ENCODE measurements at regions not wholly inside any gene's neighbourhood (a gene's known extent, or its start where the extent isn't known, plus 50 kb on each side); places are given as distances from the start of the nearest gene placed in this dataset.

DNA sequence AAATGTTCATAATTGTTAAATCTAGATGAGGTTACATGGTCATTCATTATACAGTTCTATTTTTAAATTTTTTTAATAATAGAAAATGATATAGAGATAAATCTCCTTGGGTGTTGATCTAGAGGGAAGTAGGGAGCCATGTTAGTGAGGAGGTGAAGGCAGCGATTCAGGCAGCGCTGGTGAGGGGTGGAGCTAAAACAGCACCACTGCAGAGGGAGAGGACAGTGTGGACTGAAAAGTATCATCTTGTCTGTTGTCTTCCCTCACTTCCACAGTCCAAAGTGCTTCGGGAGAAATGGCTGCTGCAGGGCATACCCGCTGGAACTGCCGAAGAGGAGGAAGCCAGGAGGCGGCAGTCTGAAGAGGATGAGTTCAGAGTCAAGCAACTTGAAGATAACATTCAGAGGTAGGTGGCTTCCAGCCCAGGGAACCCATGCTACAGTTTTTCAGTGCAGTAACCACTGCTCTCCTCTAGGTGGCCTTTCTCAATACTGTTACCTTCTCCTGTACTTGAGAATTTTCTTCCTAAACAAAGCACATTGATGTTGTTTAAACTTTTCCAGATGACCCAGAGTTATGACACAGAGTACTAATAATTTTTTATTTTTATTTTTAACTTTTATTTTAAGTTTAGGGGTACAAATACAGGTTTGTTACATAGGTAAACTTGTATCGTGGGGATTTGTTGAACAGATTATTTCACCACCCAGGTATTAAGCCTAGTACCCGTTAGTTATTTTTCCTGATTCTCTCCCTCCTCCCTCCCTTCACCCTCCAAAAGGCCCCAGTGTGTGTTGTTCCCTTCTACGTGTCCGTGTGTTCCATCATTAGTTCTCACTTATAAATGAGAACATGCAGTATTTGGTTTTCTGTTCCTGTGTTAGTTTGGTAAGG is 100.5 kb downstream of the PALM2AKAP2 start (continued):
- TF ChIP-seq MXI1 (IDR thresholded peaks at IDR 0.05; ENCODE audit: borderline replicate concordance, low read depth, low read length) (no peak), RCOR1 (IDR thresholded peaks at IDR 0.05; ENCODE audit: insufficient replicate concordance, low read length) (no peak)

DNA sequence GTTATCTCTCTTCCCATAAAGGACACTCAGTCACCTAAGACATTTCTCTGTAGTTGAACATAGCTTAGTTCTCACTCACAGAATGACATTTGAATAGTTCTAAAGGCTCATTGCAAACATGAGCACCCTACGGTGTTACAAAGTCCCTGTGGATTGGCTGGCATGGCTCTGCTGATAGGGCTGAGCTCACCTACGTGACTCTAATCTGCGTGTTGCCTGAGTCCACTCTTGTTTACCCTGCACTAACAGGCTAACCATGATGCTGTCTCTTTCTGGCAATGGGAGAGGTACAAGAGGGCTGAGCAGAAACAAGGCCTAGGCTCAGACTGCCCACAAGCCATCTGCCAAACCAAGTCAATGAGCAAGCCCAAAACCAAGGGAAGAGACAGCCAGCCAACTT is 103.6 kb downstream of the PALM2AKAP2 start:
- DNase-seq, result no peak
- H3K9ac ChIP-seq (ENCODE audit: low read depth, low read length), result no peak overlapping the region
- H3K27ac ChIP-seq (ENCODE audit: insufficient read depth, low read length), result no peak overlapping the region
- no peak overlapping the region for H3K4me2 ChIP-seq (ENCODE audit: low read depth, low read length)
- TF ChIP-seq, protein P1, sequence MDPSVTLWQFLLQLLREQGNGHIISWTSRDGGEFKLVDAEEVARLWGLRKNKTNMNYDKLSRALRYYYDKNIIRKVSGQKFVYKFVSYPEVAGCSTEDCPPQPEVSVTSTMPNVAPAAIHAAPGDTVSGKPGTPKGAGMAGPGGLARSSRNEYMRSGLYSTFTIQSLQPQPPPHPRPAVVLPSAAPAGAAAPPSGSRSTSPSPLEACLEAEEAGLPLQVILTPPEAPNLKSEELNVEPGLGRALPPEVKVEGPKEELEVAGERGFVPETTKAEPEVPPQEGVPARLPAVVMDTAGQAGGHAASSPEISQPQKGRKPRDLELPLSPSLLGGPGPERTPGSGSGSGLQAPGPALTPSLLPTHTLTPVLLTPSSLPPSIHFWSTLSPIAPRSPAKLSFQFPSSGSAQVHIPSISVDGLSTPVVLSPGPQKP (IDR thresholded peaks at IDR 0.05; ENCODE audit: borderline replicate concordance, low read depth, low read length), result no peak
- TF ChIP-seq MXI1 (IDR thresholded peaks at IDR 0.05; ENCODE audit: borderline replicate concordance, low read depth, low read length) (no peak), CTCF (conservative IDR thresholded peaks at IDR 0.05; ENCODE audit: low read depth, low read length) (no peak), MAZ (IDR thresholded peaks at IDR 0.05; ENCODE audit: borderline replicate concordance, low read depth, low read length) (no peak), POLR2A (IDR thresholded peaks at IDR 0.05; ENCODE audit: low read depth, low read length) (no peak), CEBPB (IDR thresholded peaks at IDR 0.05; ENCODE audit: low read depth, low read length) (no peak), BHLHE40 (IDR thresholded peaks at IDR 0.05; ENCODE audit: low read depth, low read length) (no peak), FOS (IDR thresholded peaks at IDR 0.05; ENCODE audit: low read depth, low read length) (no peak), NFE2L2 (IDR thresholded peaks at IDR 0.05; ENCODE audit: low read depth, low read length) (no peak), RCOR1 (IDR thresholded peaks at IDR 0.05; ENCODE audit: insufficient replicate concordance, low read length) (no peak), RAD21 (IDR thresholded peaks at IDR 0.05; ENCODE audit: low read length) (no peak), SMC3 (IDR thresholded peaks at IDR 0.05; ENCODE audit: low read depth, low read length) (no peak), RFX5 (IDR thresholded peaks at IDR 0.05; ENCODE audit: low read depth, low read length) (no peak), MAFK (IDR thresholded peaks at IDR 0.05; ENCODE audit: low read depth, low read length) (no peak)
- ChIA-PET CTCF (no interaction called here), POLR2A (ENCODE audit: unreplicated experiment) (no interaction called here)
- H4K91ac ChIP-seq (ENCODE audit: insufficient read depth, low read depth, low read length), result no peak overlapping the region
- H2BK5ac ChIP-seq (ENCODE audit: low read depth, low read length, poor library complexity, severe bottlenecking), result no peak overlapping the region
- H3K79me1 ChIP-seq (ENCODE audit: low read depth in 1 of 2, low read length in 2 of 2), result peaks cover 26 to 49% of the 10 kb centered on the region in 2 experiments
- no peak overlapping the region for H3K18ac ChIP-seq (ENCODE audit: low read depth, low read length)
- no CpG with 5 or more reads among the region's 3 CpGs for WGBS, 2 experiments (ENCODE audit: extremely low coverage in 2 of 2, insufficient read length in 1 of 2)
- H2BK15ac ChIP-seq (ENCODE audit: low read depth, low read length), result no peak overlapping the region
- intact Hi-C loops (cut with micrococcal nuclease), result loop anchor here (10.0 kb wide), 1 partner anchor 119 kb away; no protein-coding TSS in a partner anchor
- peaks cover 8% of the 10 kb centered on the region for H3K4me1 ChIP-seq (ENCODE audit: control insufficient read depth, insufficient read depth, low read length)
- H2AFZ ChIP-seq (replicated peaks; ENCODE audit: low read length, poor library complexity), result no peak overlapping the region
- no peak overlapping the region for H2BK20ac ChIP-seq (ENCODE audit: low read depth, low read length)
- H3K56ac ChIP-seq (ENCODE audit: extremely low read depth, insufficient read depth, low read length), result no peak overlapping the region
- H3K9me3 ChIP-seq (ENCODE audit: control insufficient read depth, insufficient read depth, low read length), result no peaks in the 10 kb centered on the region
- in situ Hi-C loops (cut with MboI; ENCODE audit: low sequenced_read_pairs), result no loop called here
- peaks cover 2% of the 10 kb centered on the region; the same call in 1 of the 2 replicates for H3K36me3 ChIP-seq (ENCODE audit: control insufficient read depth, insufficient read depth, low read length)
- H3K14ac ChIP-seq (replicated peaks; ENCODE audit: low read depth, low read length), result no peak overlapping the region
- H3K4ac ChIP-seq (ENCODE audit: low read depth, low read length), result no peak overlapping the region
- dilution Hi-C loops (cut with HindIII; ENCODE audit: low sequenced_read_pairs, unreplicated experiment), result no loop called here
- no peak overlapping the region for H3K23ac ChIP-seq (ENCODE audit: low read depth, low read length)
- no peaks in the 10 kb centered on the region for H3K27me3 ChIP-seq (ENCODE audit: control insufficient read depth, insufficient read depth, low read length)
- peaks cover 17% of the 10 kb centered on the region for H3K9me1 ChIP-seq (ENCODE audit: insufficient read depth, low read length)
- no peak overlapping the region for H4K8ac ChIP-seq (ENCODE audit: low read depth in 2 of 2, low read length in 2 of 2)
- peaks cover 18% of the 10 kb centered on the region for H4K20me1 ChIP-seq (ENCODE audit: insufficient read depth, low read length)
- no peak overlapping the region for H2AK5ac ChIP-seq (ENCODE audit: low read depth, low read length)
- no peak overlapping the region for H4K5ac ChIP-seq (ENCODE audit: low read depth, low read length)
- no peak overlapping the region for H2BK120ac ChIP-seq (ENCODE audit: low read depth, low read length)
- H3K4me3 ChIP-seq (ENCODE audit: insufficient read depth, low read depth, low read length), result no peak overlapping the region
- no peak overlapping the region for H2AK9ac ChIP-seq (replicated peaks; ENCODE audit: low read depth, low read length, poor library complexity)
- no TSS peak for BruUV-seq (replicated peaks)
- ATAC-seq (ENCODE audit: low read depth), result no peak

Data from IMR-90 (cell line).